Cerebellar cortex (tissue), 1 donor: ENCODE measurements at regions not wholly inside any gene's neighbourhood (a gene's known extent, or its start where the extent isn't known, plus 50 kb on each side); places are given as distances from the start of the nearest gene placed in this dataset.

ENCODE experiments used
- DNase-seq: peaks from one replicate; pipeline ENCODE4 v3.0.0-alpha.2; 2015; ENCODE audit warnings: low spot score

- DNase-seq: no peak
Measured at GRCh38 chr10:83252169-83252568, 887.1 kb upstream of the GHITM start.

- DNase-seq: no peak
Measured at GRCh38 chr10:83252596-83252995, 886.7 kb upstream of the GHITM start.

DNA sequence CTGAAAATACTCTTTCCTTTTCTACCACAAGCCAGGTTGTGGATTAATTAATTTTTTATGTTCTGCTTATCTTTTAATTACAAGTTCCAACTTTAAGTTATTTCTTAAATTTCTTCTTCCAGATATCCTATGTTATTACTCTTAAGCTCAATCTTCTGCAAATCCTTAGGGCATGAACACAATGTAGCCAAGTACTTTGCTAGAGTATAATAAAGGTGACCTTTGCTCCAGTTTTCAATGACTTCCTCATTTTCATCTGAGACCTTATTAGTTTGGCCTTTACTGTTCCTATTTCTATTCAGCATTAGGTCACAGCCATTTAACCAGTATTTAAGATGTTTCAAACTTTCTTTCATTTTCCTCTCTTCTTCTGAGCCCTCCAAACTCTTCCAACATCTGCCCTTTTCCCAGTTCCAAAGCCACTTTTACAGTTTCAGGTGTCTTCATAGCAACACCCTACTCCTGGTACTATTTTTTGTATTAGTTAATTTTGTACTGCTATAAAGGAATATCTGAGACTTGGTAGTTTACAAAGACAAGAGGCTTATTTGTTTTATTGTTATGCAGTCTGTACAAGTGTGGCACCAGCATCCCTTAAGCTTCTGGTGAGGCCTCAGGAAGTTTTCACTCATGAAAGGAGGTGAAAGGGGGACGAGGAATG, 886.2 kb upstream of the GHITM start:
- DNase-seq: no peak

GRCh38 chr10:83254698-83255097, 884.6 kb upstream of the GHITM start:
- no peak for DNase-seq

DNA sequence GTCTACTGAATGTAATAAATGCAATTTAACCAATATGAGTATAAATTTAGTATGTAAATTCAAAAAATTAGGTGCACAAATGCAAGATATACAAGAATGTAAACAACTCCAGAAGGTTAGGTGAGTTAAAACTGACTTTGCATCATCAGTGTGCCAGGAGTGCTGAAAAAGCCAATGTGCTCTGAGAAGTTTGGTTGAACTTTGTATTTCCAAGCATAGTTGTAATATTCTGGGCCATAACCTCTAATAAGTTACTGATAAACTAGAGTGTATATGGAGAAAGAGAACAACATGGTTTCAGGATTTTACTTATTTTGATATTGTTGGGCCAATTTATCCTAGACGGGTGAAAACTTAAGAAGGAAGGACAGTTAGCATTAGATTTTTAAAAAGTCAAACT, 876.9 kb upstream of the GHITM start:
- DNase-seq: no peak

DNA sequence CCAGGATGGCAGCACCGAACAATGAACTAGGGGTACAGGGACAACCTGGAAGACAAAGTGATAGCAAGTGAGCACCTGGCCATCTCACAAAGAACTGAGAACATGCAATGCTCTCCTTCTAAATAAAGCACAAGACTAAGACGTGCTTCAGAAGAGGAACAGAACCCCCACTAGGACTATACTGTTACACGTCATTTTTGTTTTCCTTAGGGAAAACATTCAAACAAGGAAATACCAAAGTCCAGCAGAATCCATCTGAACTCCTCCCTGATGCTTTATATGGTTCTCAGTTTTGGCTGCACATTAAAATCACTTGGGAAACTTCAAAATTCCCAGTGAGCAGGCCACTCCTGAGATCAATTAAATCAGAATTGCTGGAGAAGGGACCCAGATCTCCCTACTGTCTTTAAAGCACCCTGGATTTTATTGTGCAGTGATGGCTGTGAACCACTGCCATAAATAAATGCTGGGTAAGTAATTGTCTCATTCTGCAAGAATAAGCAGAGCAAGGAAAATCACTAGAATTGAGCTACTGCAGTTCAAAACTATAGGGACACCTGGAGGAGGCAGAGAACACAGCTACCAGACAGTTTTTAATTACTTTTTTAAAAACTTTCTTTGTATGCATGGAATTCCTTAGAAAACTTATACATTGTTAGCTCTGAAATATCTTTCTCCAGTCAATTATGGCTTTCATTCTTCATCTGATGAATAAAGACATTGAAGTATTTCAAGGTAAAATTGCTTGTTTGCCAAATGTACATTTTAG, 866.5 kb upstream of the GHITM start:
- DNase-seq: no peak

DNA sequence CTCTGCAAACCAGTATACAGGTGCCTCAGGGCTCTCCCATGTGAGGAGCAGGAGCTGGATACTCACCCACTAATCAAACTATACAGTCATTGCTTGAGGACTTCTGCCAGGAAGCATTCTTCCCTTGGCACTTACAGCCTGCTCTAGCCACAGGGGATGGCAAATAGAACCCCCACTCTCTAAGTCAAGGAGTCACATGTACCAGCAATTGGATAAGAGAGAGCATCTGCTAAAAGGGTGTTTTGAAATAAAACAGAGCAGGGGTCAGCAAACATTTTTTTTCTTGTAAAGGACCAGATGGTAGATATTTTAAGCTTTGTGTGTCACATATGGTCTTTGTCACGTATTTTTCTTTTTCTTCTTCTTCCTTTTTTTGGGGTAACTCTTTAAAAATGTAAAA, 865.2 kb upstream of the GHITM start:
- DNase-seq: no peak

DNA sequence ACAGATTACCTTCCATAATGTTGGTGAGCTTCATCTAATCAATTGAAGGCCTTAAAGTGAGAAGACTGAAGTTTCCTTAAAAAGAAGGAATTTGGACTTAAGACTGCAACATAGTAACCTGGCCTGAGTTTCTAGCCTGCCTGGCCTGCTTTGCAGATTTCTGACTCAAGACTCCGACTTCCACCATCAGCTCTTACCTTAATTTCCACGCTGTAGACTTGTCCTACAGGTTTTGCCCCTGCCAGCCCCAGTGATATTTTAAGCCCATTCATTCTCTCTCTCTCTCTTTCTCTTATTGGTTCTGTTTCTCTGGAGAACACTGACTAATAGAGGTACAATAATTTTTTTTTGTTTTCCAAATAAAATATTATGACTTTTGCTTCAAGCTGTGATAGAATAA, 862.3 kb upstream of the GHITM start:
- no peak for DNase-seq

GRCh38 chr10:83283151-83283550, 856.2 kb upstream of the GHITM start:
- DNase-seq: no peak

GRCh38 chr10:83287374-83287773, 851.9 kb upstream of the GHITM start:
- no peak for DNase-seq

DNA sequence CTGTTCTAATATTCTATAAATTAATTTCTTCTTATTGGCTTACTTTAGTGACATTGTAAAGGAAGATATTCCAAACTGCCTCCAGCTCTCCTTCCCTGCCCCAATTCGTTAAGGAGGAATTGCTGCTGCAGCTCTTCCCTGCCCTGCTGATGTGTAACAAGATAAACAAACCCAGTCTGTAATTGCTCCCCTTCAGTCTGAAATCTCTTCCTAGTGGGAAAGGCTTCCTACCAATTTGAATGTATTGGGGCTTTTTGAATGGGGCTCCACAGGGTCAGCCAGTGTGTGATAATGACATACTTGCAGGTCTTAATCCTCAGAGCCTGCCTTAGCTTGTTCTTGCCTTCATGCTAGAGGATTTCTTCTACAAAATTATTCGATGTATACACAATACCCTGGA, 849.9 kb upstream of the GHITM start:
- no peak for DNase-seq

- DNase-seq: no peak
Measured at GRCh38 chr10:83289948-83290347, 849.4 kb upstream of the GHITM start.

GRCh38 chr10:83301732-83302131, 837.6 kb upstream of the GHITM start:
- DNase-seq: no peak

DNA sequence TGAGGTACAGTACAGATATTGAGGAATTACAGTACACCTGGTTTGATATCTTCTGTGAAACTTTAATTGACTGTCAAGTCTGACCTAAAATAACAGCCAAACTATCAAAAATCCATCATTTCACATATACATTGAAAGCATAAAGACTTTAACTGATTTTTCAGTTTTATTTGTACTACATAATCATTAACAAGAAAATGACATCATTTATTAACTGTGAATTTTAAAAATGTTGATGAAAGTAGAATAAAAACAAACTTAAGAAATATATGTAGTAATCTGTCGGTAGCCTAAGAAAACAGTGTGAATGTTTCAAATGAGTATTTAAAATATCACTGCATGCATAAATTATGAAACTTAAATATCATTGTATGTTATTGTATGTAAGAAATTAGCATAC, 836.7 kb upstream of the GHITM start:
- no peak for DNase-seq

DNA sequence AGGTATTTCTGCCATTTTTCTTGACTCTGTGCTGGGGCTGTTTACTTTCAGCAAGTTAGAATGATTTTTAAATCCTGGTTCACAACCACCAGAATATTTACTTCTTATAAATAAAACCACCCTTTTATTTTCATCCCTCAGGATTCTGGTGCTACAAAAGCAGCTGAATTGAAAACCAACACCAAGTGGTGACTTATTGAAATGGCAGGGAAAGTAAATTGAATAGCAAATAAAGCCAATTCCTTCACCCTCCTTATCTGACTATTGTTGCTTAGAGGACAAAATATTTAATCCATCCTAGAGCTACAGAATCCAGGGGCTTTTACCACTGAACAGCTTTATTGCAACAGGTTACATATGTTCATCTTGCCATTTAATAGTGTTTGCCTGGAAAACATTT, 828.6 kb upstream of the GHITM start:
- no peak for DNase-seq

DNA sequence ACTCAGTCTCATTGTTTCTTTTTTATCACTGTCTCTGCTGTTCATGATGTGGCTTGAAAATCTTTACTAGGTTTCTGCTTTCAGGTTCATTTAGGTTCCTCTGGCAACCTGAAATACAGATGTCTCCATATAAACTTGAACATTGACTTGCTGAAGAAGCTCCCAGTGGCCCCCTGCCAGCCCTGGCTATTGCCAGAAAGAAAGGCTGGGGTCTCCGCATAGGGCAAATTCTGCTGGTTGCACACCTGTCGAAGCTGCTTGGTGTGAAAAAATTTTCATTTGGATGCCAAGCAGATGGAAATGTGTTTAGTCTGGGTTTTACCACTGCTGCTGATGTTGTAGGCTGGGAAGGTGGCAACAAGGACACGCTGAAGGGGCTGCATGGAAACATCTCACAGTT, 826.7 kb upstream of the GHITM start:
- DNase-seq: no peak

DNA sequence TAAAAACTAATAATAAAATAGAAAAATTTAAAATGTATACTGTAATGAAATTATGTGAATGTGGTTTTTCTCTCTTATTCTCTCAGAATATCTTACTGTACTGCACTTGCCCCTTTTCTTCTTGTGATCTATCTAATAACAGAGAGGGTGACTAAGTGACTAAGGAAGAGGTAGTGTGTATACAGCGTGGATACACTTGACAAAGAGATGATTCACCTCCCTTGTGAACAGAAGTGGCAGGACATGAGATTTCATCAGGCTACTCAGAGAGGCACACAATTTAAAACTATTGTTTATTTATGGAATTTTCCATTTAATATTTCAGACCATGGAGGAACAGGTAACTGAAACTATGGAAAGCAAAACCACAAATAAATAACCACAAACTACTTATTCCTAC, 806.6 kb upstream of the GHITM start:
- DNase-seq: no peak

- no peak for DNase-seq
Measured at GRCh38 chr10:83333566-83333965, 805.7 kb upstream of the GHITM start.

DNA sequence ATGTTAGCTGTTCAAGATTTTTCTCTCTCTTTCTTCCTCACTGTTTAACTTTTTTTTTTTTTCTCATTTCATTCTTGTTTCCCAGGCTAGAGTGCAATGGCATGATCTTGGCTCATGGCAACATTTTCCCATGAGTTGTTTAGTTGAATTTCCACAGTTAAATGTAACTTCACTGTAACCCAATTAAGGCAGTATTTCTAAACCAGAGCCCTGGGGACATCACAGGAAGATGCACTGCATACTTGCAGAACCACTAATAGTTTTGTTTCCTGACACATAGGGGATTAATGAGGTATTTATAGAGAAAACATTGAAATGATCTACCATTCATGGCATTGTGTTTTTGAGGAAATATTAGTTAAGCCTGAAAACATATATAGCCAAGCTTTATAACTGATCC, 795.6 kb upstream of the GHITM start:
- no peak for DNase-seq

- no peak for DNase-seq
Measured at GRCh38 chr10:83346266-83346910, 792.9 kb upstream of the GHITM start.

GRCh38 chr10:83352588-83352987, 786.7 kb upstream of the GHITM start:
- no peak for DNase-seq

- DNase-seq: no peak
Measured at GRCh38 chr10:83354456-83354855, 784.9 kb upstream of the GHITM start.

DNA sequence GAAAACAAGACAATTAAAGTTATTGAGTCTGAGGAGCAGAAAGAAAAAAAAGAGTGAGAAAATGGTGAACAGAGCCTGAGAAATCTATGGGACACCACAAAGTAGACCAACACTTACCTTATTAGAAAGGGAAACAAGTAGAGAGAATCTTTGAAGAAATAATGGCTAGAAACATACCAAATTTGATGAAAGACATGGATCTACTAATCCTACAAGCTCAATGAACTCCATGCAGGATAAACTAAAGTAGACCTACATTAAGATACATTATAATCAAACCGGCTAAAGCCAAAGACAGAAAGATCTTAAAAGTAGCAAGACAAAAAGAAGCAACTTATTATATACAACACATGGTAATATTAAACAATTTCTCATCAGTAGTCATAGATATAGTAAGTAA, 782.3 kb upstream of the GHITM start:
- DNase-seq: no peak
